Keratinocyte (primary cell): ENCODE measurements at regions not wholly inside any gene's neighbourhood (a gene's known extent, or its start where the extent isn't known, plus 50 kb on each side); places are given as distances from the start of the nearest gene placed in this dataset.

Source experiments
- DNase-seq: peaks from one replicate; pipeline ENCODE4 v3.0.0-alpha.2; 2011; ENCODE audit warnings: low read depth, missing footprints, low spot score
- FAIRE-seq: peaks from 2 replicates; lab custom pipeline; 2011; peaks lifted over from hg19 to GRCh38; lab: Jason Lieb, UNC
- H2AFZ ChIP-seq: 2 replicates; pipeline ENCODE4 v1.6.0; 2012; ENCODE audit warnings: low read length, control low read depth, inconsistent platforms; ENCODE audit not compliant: control insufficient read depth
- H3K27ac ChIP-seq: 2 replicates; pipeline ENCODE4 v1.5.1; 2011; ENCODE audit warnings: low read length; ENCODE audit not compliant: control insufficient read depth, insufficient read depth
- H3K27me3 ChIP-seq: 3 replicates; pipeline ENCODE4 v1.6.0; 2011; ENCODE audit warnings: low read length; ENCODE audit not compliant: control insufficient read depth, insufficient read depth; ENCODE audit errors: extremely low read depth
- H3K36me3 ChIP-seq, 2 experiments: 2 replicates in 1 of 2; 3 replicates in 1 of 2; pipeline ENCODE4 v1.5.1; 2011; ENCODE audit warnings: low read length in 2 of 2, mild to moderate bottlenecking in 1 of 2; ENCODE audit not compliant: control insufficient read depth in 2 of 2, insufficient read depth in 2 of 2; ENCODE audit errors: extremely low read depth in 1 of 2
- H3K4me1 ChIP-seq: 3 replicates; pipeline ENCODE4 v1.5.1; 2011; ENCODE audit warnings: low read length; ENCODE audit not compliant: control insufficient read depth, insufficient read depth; ENCODE audit errors: extremely low read depth
- H3K4me2 ChIP-seq: 3 replicates; pipeline ENCODE4 v1.6.0; 2011; ENCODE audit warnings: low read depth, low read length; ENCODE audit not compliant: control insufficient read depth, insufficient read depth; ENCODE audit errors: extremely low read depth
- H3K4me3 ChIP-seq, 3 experiments: fragments of 200-600 bp in 1 of 3; sonication (generic) in 1 of 3; 2 replicates in 2 of 3; 3 replicates in 1 of 3; pipeline ENCODE4 v1.5.1; 2011 to 2016; ENCODE audit warnings: low read length in 3 of 3, mild to moderate bottlenecking in 3 of 3, control low read depth in 2 of 3, inconsistent platforms in 1 of 3, low read depth in 1 of 3, mixed read lengths in 1 of 3, mixed run types in 1 of 3, moderate library complexity in 1 of 3; ENCODE audit not compliant: control insufficient read depth in 2 of 3, insufficient read depth in 2 of 3; ENCODE audit errors: extremely low read depth in 1 of 3
- H3K79me2 ChIP-seq: 2 replicates; pipeline ENCODE4 v1.6.0; 2012; ENCODE audit warnings: low read length; ENCODE audit not compliant: control insufficient read depth, insufficient read depth
- H3K9ac ChIP-seq: 3 replicates; pipeline ENCODE4 v1.6.0; 2011; ENCODE audit warnings: low read length; ENCODE audit not compliant: control insufficient read depth, insufficient read depth; ENCODE audit errors: extremely low read depth
- H3K9me1 ChIP-seq: 3 replicates; pipeline ENCODE4 v1.6.0; 2011; ENCODE audit warnings: low read length; ENCODE audit not compliant: control insufficient read depth, insufficient read depth; ENCODE audit errors: extremely low read depth
- H3K9me3 ChIP-seq: 2 replicates; pipeline ENCODE4 v1.5.1; 2012; ENCODE audit warnings: low read depth, low read length; ENCODE audit not compliant: control insufficient read depth
- H4K20me1 ChIP-seq: 3 replicates; pipeline ENCODE4 v1.6.0; 2011; ENCODE audit warnings: low read length; ENCODE audit not compliant: control insufficient read depth, insufficient read depth; ENCODE audit errors: extremely low read depth
- CTCF ChIP-seq, 3 experiments: IDR thresholded peaks in 1 of 3; conservative IDR thresholded peaks in 1 of 3; optimal IDR thresholded peaks in 1 of 3; 2 replicates in 2 of 3; 3 replicates in 1 of 3; pipeline versions ENCODE3 to v1.5.1; 2011; ENCODE audit warnings: low read length in 3 of 3, mild to moderate bottlenecking in 3 of 3, moderate library complexity in 2 of 3, control low read depth in 1 of 3, inconsistent platforms in 1 of 3; ENCODE audit not compliant: insufficient read depth in 2 of 3; ENCODE audit errors: extremely low read depth in 1 of 3
- EZH2 ChIP-seq: IDR thresholded peaks from one replicate; pipeline ENCODE4 v1.6.1; 2012; ENCODE audit warnings: inconsistent platforms, mild to moderate bottlenecking, low read length, moderate library complexity
- dilution Hi-C: fragments of 300-500 bp; cut with MboI; formaldehyde crosslinking; loops from one replicate; pipeline ENCODE4 v1.7.0; 2020; ENCODE audit warnings: low sequenced_read_pairs; ENCODE audit not compliant: extremely low pct_ligation_motif_present

DNA sequence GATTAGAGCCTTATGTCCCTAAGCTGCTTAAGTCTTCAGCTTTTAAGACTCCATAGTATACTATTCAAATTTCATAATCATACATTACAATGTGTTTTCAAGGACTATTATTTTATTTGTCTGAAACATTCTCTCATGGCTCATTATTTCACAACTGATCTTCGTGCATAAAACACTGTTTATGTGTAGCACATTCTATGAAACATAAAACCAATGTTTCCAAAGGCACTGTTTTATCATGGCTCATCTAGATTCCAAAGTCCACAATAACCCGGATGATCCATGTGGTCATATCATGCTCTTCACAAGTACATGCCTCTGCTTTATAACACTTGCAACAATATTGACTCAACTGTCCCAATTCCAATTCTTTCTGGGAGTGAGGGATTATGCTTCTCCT lies 806.1 kb downstream of the TNS3 start:
- H3K27me3 ChIP-seq = no peaks in the 10 kb centered on the region
- H3K9me1 ChIP-seq = no peaks in the 10 kb centered on the region
- no peak overlapping the region for H3K4me2 ChIP-seq
- dilution Hi-C loops = no loop called here
- H3K9me3 ChIP-seq = no peaks in the 10 kb centered on the region
- H3K27ac ChIP-seq = no peak overlapping the region
- H4K20me1 ChIP-seq = no peaks in the 10 kb centered on the region
- H3K9ac ChIP-seq = no peak overlapping the region
- DNase-seq (no peak), FAIRE-seq (no peak)
- H3K4me1 ChIP-seq = no peaks in the 10 kb centered on the region
- H2AFZ ChIP-seq = no peak overlapping the region
- TF ChIP-seq CTCF (optimal IDR thresholded peaks at IDR 0.05 in 1 of 3, IDR thresholded peaks at IDR 0.05 in 1 of 3, conservative IDR thresholded peaks at IDR 0.05 in 1 of 3; ENCODE audit: extremely low read depth in 1 of 3, insufficient read depth in 2 of 3, low read length in 3 of 3) (no peak), EZH2 (no peak)
- H3K36me3 ChIP-seq = no peaks in the 10 kb centered on the region
- no peaks in the 10 kb centered on the region for H3K79me2 ChIP-seq
- H3K4me3 ChIP-seq = no peak overlapping the region

DNA sequence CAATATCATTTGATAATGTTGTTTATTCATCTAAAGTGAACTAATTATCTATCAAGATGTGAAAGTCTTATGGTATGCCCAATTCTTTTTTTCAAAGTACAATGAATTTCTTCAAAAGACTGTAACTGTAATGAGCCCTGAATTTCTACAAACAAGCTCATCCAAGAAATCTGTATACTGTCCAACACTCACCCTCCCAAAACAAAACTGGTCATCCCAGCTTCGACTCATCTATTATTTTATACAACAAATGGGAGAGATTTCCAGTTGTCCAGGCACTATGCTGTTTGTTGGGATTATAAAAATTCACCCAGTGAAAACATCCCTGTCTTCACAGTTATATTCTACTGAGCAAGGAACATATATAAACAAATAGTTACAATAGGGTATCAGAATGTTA lies 806.9 kb downstream of the TNS3 start:
- H3K9me1 ChIP-seq = no peaks in the 10 kb centered on the region
- no peak for FAIRE-seq
- H3K4me1 ChIP-seq = no peaks in the 10 kb centered on the region
- TF ChIP-seq EZH2 (no peak), CTCF (optimal IDR thresholded peaks at IDR 0.05 in 1 of 3, IDR thresholded peaks at IDR 0.05 in 1 of 3, conservative IDR thresholded peaks at IDR 0.05 in 1 of 3; ENCODE audit: extremely low read depth in 1 of 3, insufficient read depth in 2 of 3, low read length in 3 of 3) (no peak)
- H3K27me3 ChIP-seq = no peaks in the 10 kb centered on the region
- H3K27ac ChIP-seq = no peak overlapping the region
- H2AFZ ChIP-seq = no peak overlapping the region
- no peak overlapping the region for H3K9ac ChIP-seq
- no peaks in the 10 kb centered on the region for H4K20me1 ChIP-seq
- DNase-seq = no peak
- H3K79me2 ChIP-seq = no peaks in the 10 kb centered on the region
- dilution Hi-C loops = no loop called here
- no peaks in the 10 kb centered on the region for H3K9me3 ChIP-seq
- H3K36me3 ChIP-seq = no peaks in the 10 kb centered on the region
- no peak overlapping the region for H3K4me2 ChIP-seq
- H3K4me3 ChIP-seq = no peak overlapping the region
